Neural progenitor cell (in vitro differentiated cells): ENCODE measurements at regions not wholly inside any gene's neighbourhood (a gene's known extent, or its start where the extent isn't known, plus 50 kb on each side); places are given as distances from the start of the nearest gene placed in this dataset.
A peak's percentile ranks its signal among the peaks of the same experiment; 100 is the strongest.

Source experiments
- DNase-seq: peaks from one replicate; pipeline ENCODE4 v3.0.0-alpha.2; 2016; ENCODE audit warnings: low spot score
- H2AFZ ChIP-seq: fragments of 200-600 bp; sonication (generic); replicated peaks from 2 replicates; pipeline ENCODE4 v1.6.1; 2016; ENCODE audit warnings: antibody characterized with exemption
- H3F3A ChIP-seq: fragments of 200-600 bp; sonication (generic); 2 replicates; pipeline ENCODE4 v1.6.1; 2016; ENCODE audit warnings: antibody characterized with exemption, low read depth
- H3K27ac ChIP-seq: fragments of 200-600 bp; sonication (generic); 2 replicates; pipeline ENCODE4 v1.5.1; 2016; ENCODE audit warnings: mild to moderate bottlenecking
- H3K27me3 ChIP-seq: fragments of 200-600 bp; sonication (generic); 2 replicates; pipeline ENCODE4 v1.6.1; 2016; ENCODE audit warnings: mild to moderate bottlenecking, moderate library complexity
- H3K36me3 ChIP-seq: fragments of 200-600 bp; sonication (generic); 2 replicates; pipeline ENCODE4 v1.5.1; 2016
- H3K4me1 ChIP-seq: fragments of 200-600 bp; sonication (generic); 2 replicates; pipeline ENCODE4 v1.6.1; 2016; ENCODE audit warnings: mixed run types
- H3K4me2 ChIP-seq: fragments of 200-600 bp; sonication (generic); 2 replicates; pipeline ENCODE4 v1.6.1; 2016
- H3K4me3 ChIP-seq: fragments of 200-600 bp; sonication (generic); 2 replicates; pipeline ENCODE4 v1.5.1; 2016
- H3K79me2 ChIP-seq: fragments of 200-600 bp; sonication (generic); 2 replicates; pipeline ENCODE4 v1.6.1; 2016; ENCODE audit warnings: low read depth
- H3K9ac ChIP-seq: fragments of 200-600 bp; sonication (generic); 2 replicates; pipeline ENCODE4 v1.6.1; 2016
- H3K9me3 ChIP-seq: fragments of 200-600 bp; sonication (generic); 2 replicates; pipeline ENCODE4 v1.5.1; 2016; ENCODE audit warnings: low read depth
- H4K20me1 ChIP-seq: fragments of 200-600 bp; sonication (generic); 2 replicates; pipeline ENCODE4 v1.6.1; 2016; ENCODE audit warnings: low read depth
- H3K27ac Mint-ChIP-seq: 3 replicates; pipeline ENCODE4 v1.8.0; 2021; ENCODE audit warnings: mixed read lengths
- H3K27me3 Mint-ChIP-seq: 2 replicates; pipeline ENCODE4 v1.8.0; 2022; ENCODE audit warnings: low read depth, mild to moderate bottlenecking, inconsistent platforms, moderate library complexity, mixed read lengths; ENCODE audit not compliant: insufficient read depth
- H3K36me3 Mint-ChIP-seq: 3 replicates; pipeline ENCODE4 v1.8.0; 2021; ENCODE audit warnings: mixed read lengths
- H3K4me1 Mint-ChIP-seq: 3 replicates; pipeline ENCODE4 v1.8.0; 2021; ENCODE audit warnings: mixed read lengths
- H3K4me3 Mint-ChIP-seq: 3 replicates; pipeline ENCODE4 v1.8.0; 2021; ENCODE audit warnings: mild to moderate bottlenecking, moderate library complexity, mixed read lengths
- H3K9me3 Mint-ChIP-seq: 3 replicates; pipeline ENCODE4 v1.8.0; 2020; ENCODE audit warnings: mixed read lengths
- EZH2 ChIP-seq: fragments of 200-600 bp; sonication (generic); IDR thresholded peaks from 2 replicates; pipeline ENCODE4 v1.6.1; 2017; ENCODE audit warnings: antibody characterized with exemption, mild to moderate bottlenecking, moderate library complexity
- EZH2phosphoT487 ChIP-seq: fragments of 200-600 bp; sonication (generic); IDR thresholded peaks from 2 replicates; pipeline ENCODE4 v1.6.1; 2017; ENCODE audit warnings: antibody characterized with exemption
- TF ChIP-seq, protein P1 (sequence below): fragments of 200-600 bp; sonication (generic); IDR thresholded peaks from 2 replicates; pipeline ENCODE4 v1.5.1; 2017; ENCODE audit warnings: antibody characterized with exemption, mild to moderate bottlenecking

DNA sequence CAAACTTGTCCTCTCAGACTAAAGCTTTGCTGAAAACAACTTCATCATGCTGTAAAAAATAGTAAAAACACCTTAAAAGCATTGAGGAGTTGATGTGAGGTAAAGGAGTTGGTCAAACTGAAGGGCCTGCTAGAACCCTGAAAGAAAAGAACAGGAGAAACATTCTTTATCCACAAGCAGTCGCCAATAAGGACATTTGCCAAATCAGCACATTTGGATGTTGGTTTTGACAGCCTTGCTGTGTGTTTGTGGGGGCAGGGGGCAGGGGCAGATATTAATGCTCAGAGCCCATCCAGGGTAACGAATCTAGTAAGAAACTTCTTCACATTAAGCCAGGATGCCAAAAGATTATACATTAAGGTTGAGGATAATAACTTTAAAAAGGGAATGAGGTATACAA lies 399.9 kb upstream of the ZFHX3 start:
- Histone ChIP-seq H3K27ac (no peak overlapping the region), H4K20me1 (no peaks in the 10 kb centered on the region), H3K4me1 (no peaks in the 10 kb centered on the region), H3K9me3 (peaks cover 12% of the 10 kb centered on the region), H3K79me2 (no peaks in the 10 kb centered on the region), H3K4me2 (no peak overlapping the region), H3K27me3 (no peaks in the 10 kb centered on the region), H3K36me3 (no peaks in the 10 kb centered on the region), H3K4me3 (no peak overlapping the region), H3F3A (no peaks in the 10 kb centered on the region), H3K9ac (no peak overlapping the region), H2AFZ (no peak overlapping the region)
- DNase-seq: no peak
- H3K36me3 Mint-ChIP-seq: no peaks in the 10 kb centered on the region
- peaks cover 38% of the 10 kb centered on the region for H3K9me3 Mint-ChIP-seq
- no peak for TF ChIP-seq EZH2
- TF ChIP-seq, protein P1, sequence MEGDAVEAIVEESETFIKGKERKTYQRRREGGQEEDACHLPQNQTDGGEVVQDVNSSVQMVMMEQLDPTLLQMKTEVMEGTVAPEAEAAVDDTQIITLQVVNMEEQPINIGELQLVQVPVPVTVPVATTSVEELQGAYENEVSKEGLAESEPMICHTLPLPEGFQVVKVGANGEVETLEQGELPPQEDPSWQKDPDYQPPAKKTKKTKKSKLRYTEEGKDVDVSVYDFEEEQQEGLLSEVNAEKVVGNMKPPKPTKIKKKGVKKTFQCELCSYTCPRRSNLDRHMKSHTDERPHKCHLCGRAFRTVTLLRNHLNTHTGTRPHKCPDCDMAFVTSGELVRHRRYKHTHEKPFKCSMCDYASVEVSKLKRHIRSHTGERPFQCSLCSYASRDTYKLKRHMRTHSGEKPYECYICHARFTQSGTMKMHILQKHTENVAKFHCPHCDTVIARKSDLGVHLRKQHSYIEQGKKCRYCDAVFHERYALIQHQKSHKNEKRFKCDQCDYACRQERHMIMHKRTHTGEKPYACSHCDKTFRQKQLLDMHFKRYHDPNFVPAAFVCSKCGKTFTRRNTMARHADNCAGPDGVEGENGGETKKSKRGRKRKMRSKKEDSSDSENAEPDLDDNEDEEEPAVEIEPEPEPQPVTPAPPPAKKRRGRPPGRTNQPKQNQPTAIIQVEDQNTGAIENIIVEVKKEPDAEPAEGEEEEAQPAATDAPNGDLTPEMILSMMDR: no peak
- TF ChIP-seq EZH2phosphoT487: no peak
- no peak overlapping the region for H3K27ac Mint-ChIP-seq
- H3K4me1 Mint-ChIP-seq: no peaks in the 10 kb centered on the region
- no peaks in the 10 kb centered on the region for H3K27me3 Mint-ChIP-seq
- no peak overlapping the region for H3K4me3 Mint-ChIP-seq

- Histone ChIP-seq H3K27ac (no peak overlapping the region), H3K36me3 (no peaks in the 10 kb centered on the region), H3K9me3 (no peaks in the 10 kb centered on the region), H2AFZ (no peak overlapping the region), H3K79me2 (no peaks in the 10 kb centered on the region), H3K4me2 (no peak overlapping the region), H3F3A (no peaks in the 10 kb centered on the region), H3K9ac (no peak overlapping the region), H3K4me1 (peaks cover 24% of the 10 kb centered on the region), H4K20me1 (no peaks in the 10 kb centered on the region), H3K27me3 (no peaks in the 10 kb centered on the region), H3K4me3 (no peak overlapping the region)
- peaks cover 27% of the 10 kb centered on the region for H3K4me1 Mint-ChIP-seq
- H3K27ac Mint-ChIP-seq: no peak overlapping the region
- H3K27me3 Mint-ChIP-seq: no peaks in the 10 kb centered on the region
- H3K9me3 Mint-ChIP-seq: no peaks in the 10 kb centered on the region
- TF ChIP-seq, protein P1: no peak
- TF ChIP-seq EZH2: no peak
- DNase-seq: no peak
- no peaks in the 10 kb centered on the region for H3K36me3 Mint-ChIP-seq
- H3K4me3 Mint-ChIP-seq: peak overlapping the region; percentile 2
Observed at GRCh38 chr16:73434621-73435020, 386.7 kb upstream of the ZFHX3 start.

GRCh38 chr16:73433731-73434307 lies 385.9 kb upstream of the ZFHX3 start:
- peaks cover 24% of the 10 kb centered on the region for H3K4me1 Mint-ChIP-seq
- Histone ChIP-seq H3F3A (no peaks in the 10 kb centered on the region), H3K27ac (no peak overlapping the region), H3K4me3 (no peak overlapping the region), H2AFZ (no peak overlapping the region), H3K9me3 (no peaks in the 10 kb centered on the region), H3K36me3 (no peaks in the 10 kb centered on the region), H3K4me1 (peaks cover 24% of the 10 kb centered on the region), H4K20me1 (no peaks in the 10 kb centered on the region), H3K27me3 (no peaks in the 10 kb centered on the region), H3K4me2 (no peak overlapping the region), H3K79me2 (no peaks in the 10 kb centered on the region), H3K9ac (no peak overlapping the region)
- no peak overlapping the region for H3K27ac Mint-ChIP-seq
- no peaks in the 10 kb centered on the region for H3K9me3 Mint-ChIP-seq
- no peak overlapping the region for H3K4me3 Mint-ChIP-seq
- no peaks in the 10 kb centered on the region for H3K36me3 Mint-ChIP-seq
- TF ChIP-seq EZH2 (no peak), EZH2phosphoT487 (no peak)
- TF ChIP-seq, protein P1: no peak
- peak; percentile 40 for DNase-seq
- H3K27me3 Mint-ChIP-seq: no peaks in the 10 kb centered on the region
